ENCODE measurements at regions not wholly inside any gene's neighbourhood (a gene's known extent, or its start where the extent isn't known, plus 50 kb on each side); places are given as distances from the start of the nearest gene placed in this dataset.

DNA sequence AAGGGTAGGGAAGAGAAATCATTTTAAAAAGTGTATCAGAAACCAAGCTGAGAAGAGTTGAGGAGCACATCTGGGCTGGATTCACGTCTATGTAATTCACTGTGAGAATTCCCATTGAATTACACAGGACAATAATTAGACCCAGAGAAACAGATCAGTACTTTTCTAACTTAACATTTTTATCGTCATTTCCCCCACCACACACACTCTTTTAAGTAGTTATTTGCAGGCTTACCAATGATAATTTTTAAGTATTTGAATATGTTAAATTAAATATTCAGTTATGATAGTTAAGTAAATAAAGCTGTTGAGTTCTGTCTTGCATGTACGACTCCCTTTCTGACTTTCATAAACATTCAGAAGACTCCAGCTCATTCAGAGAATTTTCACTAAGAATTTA is 165.4 kb upstream of the PITX2 start (continued):
- TF ChIP-seq ZBTB40 (IDR thresholded peaks at IDR 0.05; ENCODE audit: borderline replicate concordance) (no peak), TBL1XR1 (IDR thresholded peaks at IDR 0.05; ENCODE audit: low read depth, low read length) (no peak), CHD4 (IDR thresholded peaks at IDR 0.05) (no peak), NBN (IDR thresholded peaks at IDR 0.05) (no peak), EED (IDR thresholded peaks at IDR 0.05; ENCODE audit: low read depth) (no peak), ZNF274 (IDR thresholded peaks at IDR 0.05; ENCODE audit: insufficient read depth, insufficient read length) (no peak), NR2C1 (IDR thresholded peaks at IDR 0.05) (no peak), IKZF2 (IDR thresholded peaks at IDR 0.05) (no peak), EP300 (IDR thresholded peaks at IDR 0.05; ENCODE audit: borderline replicate concordance in 1 of 2, control insufficient read depth in 1 of 2, low read depth in 2 of 2, low read length in 2 of 2) (no peak), RAD21 (IDR thresholded peaks at IDR 0.05; ENCODE audit: insufficient read depth, low read depth, low read length) (no peak)

DNA sequence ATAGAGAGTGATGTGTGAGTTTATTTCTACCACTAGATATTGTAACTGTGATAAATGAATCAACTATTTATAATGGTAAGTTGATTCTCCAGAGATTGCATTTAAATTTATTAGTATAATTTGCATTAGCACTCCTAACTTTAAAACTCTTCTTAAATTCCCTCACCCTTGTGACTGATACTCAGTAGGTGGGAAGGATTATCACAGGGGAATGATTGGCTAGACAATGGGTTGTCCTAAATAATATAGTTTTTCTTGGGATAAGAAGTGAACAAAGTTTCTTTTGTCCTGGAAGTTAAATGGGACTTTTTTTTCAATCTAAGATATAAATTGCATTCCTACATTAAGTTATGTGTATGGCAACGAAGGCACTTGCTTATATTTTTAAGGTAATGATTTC is 169.2 kb upstream of the PITX2 start:
- no peaks in the 10 kb centered on the region for H3K79me2 ChIP-seq (ENCODE audit: control insufficient read depth, insufficient read depth, low read length)
- H3K36me3 ChIP-seq (ENCODE audit: control insufficient read depth in 2 of 2, insufficient read depth in 2 of 2, low read length in 1 of 2), result no peaks in the 10 kb centered on the region
- no peak overlapping the region for H3K4me3 ChIP-seq
- no peaks in the 10 kb centered on the region for H3K27me3 ChIP-seq (replicated peaks in 1 of 2; ENCODE audit: control insufficient read depth in 2 of 2, insufficient read depth in 2 of 2, low read length in 1 of 2)
- ATAC-seq, result no peak
- FAIRE-seq, result no peak
- H4K20me1 ChIP-seq (ENCODE audit: control insufficient read depth, insufficient read depth), result no peaks in the 10 kb centered on the region
- no peaks in the 10 kb centered on the region for H3K9me3 ChIP-seq (replicated peaks; ENCODE audit: control insufficient read depth, insufficient read depth, low read length)
- H3K9ac ChIP-seq (ENCODE audit: control insufficient read depth, insufficient read depth, low read length), result no peak overlapping the region
- ChIA-PET POLR2A (no interaction called here), RAD21 (ENCODE audit: unreplicated experiment) (no interaction called here), CTCF (no interaction called here), SMC1A (ENCODE audit: uncharacterized antibody, unreplicated experiment) (no interaction called here)
- in situ Hi-C loops (cut with MboI), result no loop called here
- no TSS peak for BruUV-seq (replicated peaks)
- no peak overlapping the region for H3K4me2 ChIP-seq (ENCODE audit: control insufficient read depth, insufficient read depth)
- WGBS (ENCODE audit: insufficient coverage, insufficient replicate concordance, low lambda C conversion rate, missing lambda C conversion rate), result 0% methylated on average over 1 of the region's 1 CpG
- H3K4me1 ChIP-seq (ENCODE audit: control insufficient read depth, insufficient read depth, low read length), result no peaks in the 10 kb centered on the region
- H3K27ac ChIP-seq (ENCODE audit: control insufficient read depth, insufficient read depth), result no peak overlapping the region
- DNase-seq (ENCODE audit: low read depth, low spot score), result no peak
- intact Hi-C loops (cut with micrococcal nuclease; ENCODE audit: unreplicated experiment), result no loop called here
- no peak overlapping the region for H2AFZ ChIP-seq (ENCODE audit: control insufficient read depth, low read depth, low read length)
- TF ChIP-seq SMAD5 (IDR thresholded peaks at IDR 0.05; ENCODE audit: low read depth) (no peak), NRF1 (conservative IDR thresholded peaks at IDR 0.05; ENCODE audit: low read depth, low read length) (no peak), CEBPB (IDR thresholded peaks at IDR 0.05; ENCODE audit: borderline replicate concordance in 1 of 2, low read depth in 2 of 2, low read length in 2 of 2) (no peak)
- TF ChIP-seq, protein P1, sequence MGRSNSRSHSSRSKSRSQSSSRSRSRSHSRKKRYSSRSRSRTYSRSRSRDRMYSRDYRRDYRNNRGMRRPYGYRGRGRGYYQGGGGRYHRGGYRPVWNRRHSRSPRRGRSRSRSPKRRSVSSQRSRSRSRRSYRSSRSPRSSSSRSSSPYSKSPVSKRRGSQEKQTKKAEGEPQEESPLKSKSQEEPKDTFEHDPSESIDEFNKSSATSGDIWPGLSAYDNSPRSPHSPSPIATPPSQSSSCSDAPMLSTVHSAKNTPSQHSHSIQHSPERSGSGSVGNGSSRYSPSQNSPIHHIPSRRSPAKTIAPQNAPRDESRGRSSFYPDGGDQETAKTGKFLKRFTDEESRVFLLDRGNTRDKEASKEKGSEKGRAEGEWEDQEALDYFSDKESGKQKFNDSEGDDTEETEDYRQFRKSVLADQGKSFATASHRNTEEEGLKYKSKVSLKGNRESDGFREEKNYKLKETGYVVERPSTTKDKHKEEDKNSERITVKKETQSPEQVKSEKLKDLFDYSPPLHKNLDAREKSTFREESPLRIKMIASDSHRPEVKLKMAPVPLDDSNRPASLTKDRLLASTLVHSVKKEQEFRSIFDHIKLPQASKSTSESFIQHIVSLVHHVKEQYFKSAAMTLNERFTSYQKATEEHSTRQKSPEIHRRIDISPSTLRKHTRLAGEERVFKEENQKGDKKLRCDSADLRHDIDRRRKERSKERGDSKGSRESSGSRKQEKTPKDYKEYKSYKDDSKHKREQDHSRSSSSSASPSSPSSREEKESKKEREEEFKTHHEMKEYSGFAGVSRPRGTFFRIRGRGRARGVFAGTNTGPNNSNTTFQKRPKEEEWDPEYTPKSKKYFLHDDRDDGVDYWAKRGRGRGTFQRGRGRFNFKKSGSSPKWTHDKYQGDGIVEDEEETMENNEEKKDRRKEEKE (IDR thresholded peaks at IDR 0.05), result no peak
- TF ChIP-seq, protein P2, sequence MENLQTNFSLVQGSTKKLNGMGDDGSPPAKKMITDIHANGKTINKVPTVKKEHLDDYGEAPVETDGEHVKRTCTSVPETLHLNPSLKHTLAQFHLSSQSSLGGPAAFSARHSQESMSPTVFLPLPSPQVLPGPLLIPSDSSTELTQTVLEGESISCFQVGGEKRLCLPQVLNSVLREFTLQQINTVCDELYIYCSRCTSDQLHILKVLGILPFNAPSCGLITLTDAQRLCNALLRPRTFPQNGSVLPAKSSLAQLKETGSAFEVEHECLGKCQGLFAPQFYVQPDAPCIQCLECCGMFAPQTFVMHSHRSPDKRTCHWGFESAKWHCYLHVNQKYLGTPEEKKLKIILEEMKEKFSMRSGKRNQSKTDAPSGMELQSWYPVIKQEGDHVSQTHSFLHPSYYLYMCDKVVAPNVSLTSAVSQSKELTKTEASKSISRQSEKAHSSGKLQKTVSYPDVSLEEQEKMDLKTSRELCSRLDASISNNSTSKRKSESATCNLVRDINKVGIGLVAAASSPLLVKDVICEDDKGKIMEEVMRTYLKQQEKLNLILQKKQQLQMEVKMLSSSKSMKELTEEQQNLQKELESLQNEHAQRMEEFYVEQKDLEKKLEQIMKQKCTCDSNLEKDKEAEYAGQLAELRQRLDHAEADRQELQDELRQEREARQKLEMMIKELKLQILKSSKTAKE (IDR thresholded peaks at IDR 0.05; ENCODE audit: low read depth, poor library complexity, severe bottlenecking), result no peak
